IMR-90 (cell line): ENCODE measurements at regions not wholly inside any gene's neighbourhood (a gene's known extent, or its start where the extent isn't known, plus 50 kb on each side); places are given as distances from the start of the nearest gene placed in this dataset.

Experiments used
- ATAC-seq: fragments of 200-7000 bp; cut with Tn5 transposase; 2 replicates; pipeline ENCODE4 v1.9.1; 2020; ENCODE audit warnings: low read depth, mild to moderate bottlenecking, moderate library complexity
- BruUV-seq: library from RNA; stranded (reverse); fragments of 400-500 nt; replicated peaks from 2 replicates; lab custom pipeline; 2021; lab: Mats Ljungman, UMichigan
- CTCF ChIA-PET: fragments of 300-600 bp; formaldehyde crosslinking; extraction: SDS; loops from one replicate; lab custom pipeline; 2021; ENCODE audit warnings: antibody characterized with exemption; lab: Yijun Ruan, JAX
- POLR2A ChIA-PET: fragments of 300-600 bp; sonication (Branson Sonifier 250); formaldehyde crosslinking; loops from one replicate; lab custom pipeline; 2022; ENCODE audit warnings: antibody characterized with exemption; ENCODE audit not compliant: unreplicated experiment; lab: Charles Lee
- DNase-seq: peaks from one replicate; pipeline ENCODE4 v3.0.0; 2013
- H2AFZ ChIP-seq: replicated peaks from 2 replicates; pipeline ENCODE3; 2013; ENCODE audit warnings: low read length, mild to moderate bottlenecking; ENCODE audit not compliant: poor library complexity
- H2AK5ac ChIP-seq: 2 replicates; pipeline ENCODE4 v1.6.1; 2013; ENCODE audit warnings: low read depth, low read length, inconsistent platforms
- H2AK9ac ChIP-seq: replicated peaks from 2 replicates; pipeline ENCODE3; 2013; ENCODE audit warnings: mild to moderate bottlenecking, low read depth, low read length, moderate library complexity; ENCODE audit not compliant: poor library complexity
- H2BK120ac ChIP-seq: 2 replicates; pipeline ENCODE4 v1.6.1; 2013; ENCODE audit warnings: low read depth, low read length, inconsistent platforms
- H2BK15ac ChIP-seq: 3 replicates; pipeline ENCODE4 v1.6.1; 2013; ENCODE audit warnings: low read depth, low read length, inconsistent platforms
- H2BK20ac ChIP-seq: 2 replicates; pipeline ENCODE4 v1.6.1; 2013; ENCODE audit warnings: low read depth, mild to moderate bottlenecking, inconsistent platforms, low read length, moderate library complexity
- H2BK5ac ChIP-seq: 2 replicates; pipeline ENCODE4 v1.6.1; 2013; ENCODE audit warnings: mild to moderate bottlenecking, low read depth, low read length, inconsistent platforms; ENCODE audit not compliant: poor library complexity, severe bottlenecking
- H3K14ac ChIP-seq: replicated peaks from 2 replicates; pipeline ENCODE4 v1.6.1; 2013; ENCODE audit warnings: low read depth, low read length, inconsistent platforms
- H3K18ac ChIP-seq: 2 replicates; pipeline ENCODE4 v1.6.1; 2013; ENCODE audit warnings: low read depth, low read length, control low read depth
- H3K23ac ChIP-seq: 2 replicates; pipeline ENCODE4 v1.6.1; 2013; ENCODE audit warnings: low read depth, low read length, inconsistent platforms
- H3K27ac ChIP-seq: 2 replicates; pipeline ENCODE4 v1.5.1; 2013; ENCODE audit warnings: mild to moderate bottlenecking, control low read depth, low read length; ENCODE audit not compliant: insufficient read depth
- H3K27me3 ChIP-seq: 2 replicates; pipeline ENCODE4 v1.6.1; 2013; ENCODE audit warnings: low read length; ENCODE audit not compliant: control insufficient read depth, insufficient read depth
- H3K36me3 ChIP-seq: 2 replicates; pipeline ENCODE4 v1.6.1; 2013; ENCODE audit warnings: low read length, mixed read lengths; ENCODE audit not compliant: control insufficient read depth, insufficient read depth
- H3K4ac ChIP-seq: 2 replicates; pipeline ENCODE4 v1.6.1; 2013; ENCODE audit warnings: low read depth, low read length, inconsistent platforms
- H3K4me1 ChIP-seq: 2 replicates; pipeline ENCODE4 v1.6.1; 2013; ENCODE audit warnings: low read length, mixed read lengths; ENCODE audit not compliant: control insufficient read depth, insufficient read depth
- H3K4me2 ChIP-seq: 2 replicates; pipeline ENCODE4 v1.6.1; 2013; ENCODE audit warnings: low read depth, mild to moderate bottlenecking, control low read depth, low read length, moderate library complexity
- H3K4me3 ChIP-seq: 2 replicates; pipeline ENCODE4 v1.5.1; 2013; ENCODE audit warnings: low read depth, mild to moderate bottlenecking, control low read depth, low read length, moderate library complexity; ENCODE audit not compliant: insufficient read depth
- H3K56ac ChIP-seq: 2 replicates; pipeline ENCODE4 v1.6.1; 2013; ENCODE audit warnings: low read length, inconsistent platforms; ENCODE audit not compliant: insufficient read depth; ENCODE audit errors: extremely low read depth
- H3K79me1 ChIP-seq, 2 experiments: 2 replicates each; pipeline ENCODE4 v1.6.1; 2013; ENCODE audit warnings: low read length in 2 of 2, inconsistent platforms in 1 of 2, low read depth in 1 of 2
- H3K9ac ChIP-seq: 2 replicates; pipeline ENCODE4 v1.6.1; 2013; ENCODE audit warnings: low read depth, low read length, control low read depth
- H3K9me1 ChIP-seq: 2 replicates; pipeline ENCODE4 v1.6.1; 2013; ENCODE audit warnings: low read length, inconsistent platforms; ENCODE audit not compliant: insufficient read depth
- H3K9me3 ChIP-seq: 2 replicates; pipeline ENCODE4 v1.6.1; 2013; ENCODE audit warnings: low read length; ENCODE audit not compliant: control insufficient read depth, insufficient read depth
- H4K20me1 ChIP-seq: 2 replicates; pipeline ENCODE4 v1.6.1; 2013; ENCODE audit warnings: low read length, inconsistent platforms; ENCODE audit not compliant: insufficient read depth
- H4K5ac ChIP-seq: 2 replicates; pipeline ENCODE4 v1.6.1; 2013; ENCODE audit warnings: mild to moderate bottlenecking, low read depth, low read length, control low read depth
- H4K8ac ChIP-seq, 2 experiments: 2 replicates each; pipeline ENCODE4 v1.6.1; 2013; ENCODE audit warnings: low read depth in 2 of 2, low read length in 2 of 2, control low read depth in 1 of 2, inconsistent platforms in 1 of 2
- H4K91ac ChIP-seq: 2 replicates; pipeline ENCODE4 v1.6.1; 2013; ENCODE audit warnings: low read depth, low read length, inconsistent platforms; ENCODE audit not compliant: insufficient read depth
- BHLHE40 ChIP-seq: fragments of 150-350 bp; IDR thresholded peaks from 2 replicates; pipeline ENCODE4 v1.6.1; 2016; ENCODE audit warnings: mild to moderate bottlenecking, low read depth, low read length
- CEBPB ChIP-seq: IDR thresholded peaks from 2 replicates; pipeline ENCODE4 v1.6.1; 2012; ENCODE audit warnings: low read depth, low read length, improper control_type of control experiment
- CHD1 ChIP-seq: IDR thresholded peaks from 2 replicates; pipeline ENCODE4 v1.6.1; 2012; ENCODE audit warnings: low read depth, low read length, improper control_type of control experiment
- CTCF ChIP-seq: conservative IDR thresholded peaks from 2 replicates; pipeline ENCODE4 v1.5.1; 2012; ENCODE audit warnings: mild to moderate bottlenecking, low read depth, low read length, improper control_type of control experiment
- ELK1 ChIP-seq: fragments of 150-350 bp; IDR thresholded peaks from 2 replicates; pipeline ENCODE4 v1.6.1; 2016; ENCODE audit warnings: low read depth, mild to moderate bottlenecking, low read length, moderate library complexity, borderline replicate concordance
- FOS ChIP-seq: fragments of 150-350 bp; IDR thresholded peaks from 2 replicates; pipeline ENCODE4 v1.6.1; 2016; ENCODE audit warnings: low read depth, low read length
- MAFK ChIP-seq: IDR thresholded peaks from 2 replicates; pipeline ENCODE4 v1.6.1; 2012; ENCODE audit warnings: low read depth, low read length, improper control_type of control experiment
- MAZ ChIP-seq: IDR thresholded peaks from 2 replicates; pipeline ENCODE4 v1.6.1; 2012; ENCODE audit warnings: low read depth, mild to moderate bottlenecking, low read length, improper control_type of control experiment, moderate library complexity, borderline replicate concordance
- MXI1 ChIP-seq: IDR thresholded peaks from 2 replicates; pipeline ENCODE4 v1.6.1; 2012; ENCODE audit warnings: low read depth, mild to moderate bottlenecking, low read length, moderate library complexity, borderline replicate concordance
- NFE2L2 ChIP-seq: fragments of 150-350 bp; IDR thresholded peaks from 2 replicates; pipeline ENCODE4 v1.6.1; 2016; ENCODE audit warnings: low read depth, mild to moderate bottlenecking, low read length
- POLR2A ChIP-seq: IDR thresholded peaks from 2 replicates; pipeline ENCODE4 v1.6.1; 2012; ENCODE audit warnings: mild to moderate bottlenecking, low read depth, low read length
- RAD21 ChIP-seq: IDR thresholded peaks from 2 replicates; pipeline ENCODE4 v1.6.1; 2012; ENCODE audit warnings: low read length, improper control_type of control experiment
- RCOR1 ChIP-seq: IDR thresholded peaks from 2 replicates; pipeline ENCODE4 v1.6.1; 2012; ENCODE audit warnings: mild to moderate bottlenecking, low read length, improper control_type of control experiment; ENCODE audit not compliant: insufficient replicate concordance
- RFX5 ChIP-seq: IDR thresholded peaks from 2 replicates; pipeline ENCODE4 v1.8.0; 2012; ENCODE audit warnings: low read depth, mild to moderate bottlenecking, low read length, moderate library complexity
- SMC3 ChIP-seq: fragments of 150-350 bp; IDR thresholded peaks from 2 replicates; pipeline ENCODE4 v1.6.1; 2016; ENCODE audit warnings: low read depth, mild to moderate bottlenecking, antibody characterized with exemption, low read length, moderate library complexity
- WGBS, 2 experiments: methylation state at CpG; one replicate each; pipeline versions ENCODE4 v1.1.5 to v1.1.7; 2013; ENCODE audit warnings: missing lambda C conversion rate in 2 of 2; ENCODE audit not compliant: insufficient read length in 1 of 2; ENCODE audit errors: extremely low coverage in 2 of 2; 5-methylcytosine and 5-hydroxymethylcytosine counted together
- dilution Hi-C: fragments of 300-500 bp; cut with HindIII; formaldehyde crosslinking; loops from one replicate; pipeline ENCODE4 v1.14.3; 2018; ENCODE audit warnings: low sequenced_read_pairs; ENCODE audit not compliant: unreplicated experiment
- in situ Hi-C: fragments of 300-500 bp; cut with MboI; formaldehyde crosslinking; loops from 3 replicates; pipeline ENCODE4 v1.14.3; 2019; ENCODE audit warnings: low sequenced_read_pairs, inconsistent platforms, mixed read lengths
- intact Hi-C: fragments of 100-400 bp; cut with micrococcal nuclease; formaldehyde crosslinking; loops from 2 replicates; pipeline ENCODE4 v1.10.0; 2022
- TF ChIP-seq, protein P1 (sequence below): fragments of 150-350 bp; IDR thresholded peaks from 2 replicates; pipeline ENCODE4 v1.6.1; 2017; ENCODE audit warnings: mild to moderate bottlenecking, antibody characterized with exemption, low read length, low read depth

GRCh38 chr20:40493071-40493470 is 196.0 kb downstream of the MAFB start:
- ATAC-seq (no peak), DNase-seq (peak; percentile 28)
- Histone ChIP-seq H2BK5ac (no peak overlapping the region), H3K9me1 (no peaks in the 10 kb centered on the region), H3K9me3 (no peaks in the 10 kb centered on the region), H3K27me3 (no peaks in the 10 kb centered on the region), H3K79me1 (no peaks in the 10 kb centered on the region), H4K91ac (no peak overlapping the region), H2BK120ac (no peak overlapping the region), H2AK5ac (no peak overlapping the region), H3K4me3 (no peak overlapping the region), H2BK15ac (no peak overlapping the region), H4K20me1 (no peaks in the 10 kb centered on the region), H2BK20ac (no peak overlapping the region), H3K27ac (no peak overlapping the region), H3K56ac (no peak overlapping the region), H4K5ac (no peak overlapping the region), H3K23ac (no peak overlapping the region), H4K8ac (no peak overlapping the region), H3K9ac (no peak overlapping the region), H3K36me3 (no peaks in the 10 kb centered on the region), H3K4me2 (no peak overlapping the region; the same call in 1 of the 2 replicates), H3K4ac (no peak overlapping the region), H3K14ac (no peak overlapping the region), H3K18ac (no peak overlapping the region), H3K4me1 (no peaks in the 10 kb centered on the region), H2AFZ (no peak overlapping the region), H2AK9ac (no peak overlapping the region)
- POLR2A ChIA-PET = no interaction called here
- BruUV-seq = no TSS peak
- in situ Hi-C loops = no loop called here
- TF ChIP-seq SMC3 (no peak), RFX5 (no peak), MAZ (no peak), FOS (no peak), RCOR1 (no peak), RAD21 (no peak), CTCF (no peak), CHD1 (no peak), ELK1 (no peak), MXI1 (no peak), CEBPB (no peak), POLR2A (no peak), MAFK (no peak), NFE2L2 (no peak), BHLHE40 (no peak)
- TF ChIP-seq, protein P1, sequence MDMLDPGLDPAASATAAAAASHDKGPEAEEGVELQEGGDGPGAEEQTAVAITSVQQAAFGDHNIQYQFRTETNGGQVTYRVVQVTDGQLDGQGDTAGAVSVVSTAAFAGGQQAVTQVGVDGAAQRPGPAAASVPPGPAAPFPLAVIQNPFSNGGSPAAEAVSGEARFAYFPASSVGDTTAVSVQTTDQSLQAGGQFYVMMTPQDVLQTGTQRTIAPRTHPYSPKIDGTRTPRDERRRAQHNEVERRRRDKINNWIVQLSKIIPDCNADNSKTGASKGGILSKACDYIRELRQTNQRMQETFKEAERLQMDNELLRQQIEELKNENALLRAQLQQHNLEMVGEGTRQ = no peak
- WGBS, 2 experiments = no CpG with 5 or more reads among the region's 4 CpGs
- dilution Hi-C loops = no loop called here
- intact Hi-C loops = no loop called here
- CTCF ChIA-PET = no interaction called here
